Caco-2 (cell line): ENCODE measurements at regions not wholly inside any gene's neighbourhood (a gene's known extent, or its start where the extent isn't known, plus 50 kb on each side); places are given as distances from the start of the nearest gene placed in this dataset.

ENCODE experiments used
- BruUV-seq: library from RNA; stranded (reverse); fragments of 400-500 nt; replicated peaks from 2 replicates; lab custom pipeline; 2021; lab: Mats Ljungman, UMichigan
- CTCF ChIA-PET: fragments of 300-600 bp; sonication (Branson Sonifier 250); formaldehyde crosslinking; loops from one replicate; lab custom pipeline; 2022; ENCODE audit warnings: antibody characterized with exemption; lab: Charles Lee
- POLR2A ChIA-PET: fragments of 300-600 bp; sonication (Branson Sonifier 250); formaldehyde crosslinking; loops from one replicate; lab custom pipeline; 2022; ENCODE audit warnings: antibody characterized with exemption; lab: Charles Lee
- DNase-seq, 2 experiments: peaks; one replicate each; pipeline versions ENCODE4 v3.0.0 to v3.0.0-alpha.2; 2020 to 2022
- H3K27me3 ChIP-seq: replicated peaks from 2 replicates; pipeline ENCODE4 v1.6.0; 2011; ENCODE audit warnings: low read length; ENCODE audit not compliant: control insufficient read depth, insufficient read depth
- H3K36me3 ChIP-seq: 2 replicates; pipeline ENCODE4 v1.5.1; 2011; ENCODE audit warnings: low read length; ENCODE audit not compliant: control insufficient read depth, insufficient read depth
- H3K4me1 ChIP-seq: fragments of 250-450 bp; sonication (Bioruptor Pico); 2 replicates; pipeline ENCODE4 v1.5.1; 2020; ENCODE audit warnings: mild to moderate bottlenecking
- H3K4me3 ChIP-seq: 2 replicates; pipeline ENCODE4 v1.5.1; 2011; ENCODE audit warnings: low read depth, mild to moderate bottlenecking, control low read depth, low read length
- H3K9me3 ChIP-seq: fragments of 250-450 bp; sonication (Bioruptor Pico); 2 replicates; pipeline ENCODE4 v1.5.1; 2020; ENCODE audit warnings: mild to moderate bottlenecking, moderate library complexity
- H3K27ac Mint-ChIP-seq: one replicate; pipeline ENCODE4 v1.8.0; 2022; ENCODE audit warnings: mixed read lengths; ENCODE audit not compliant: unreplicated experiment
- H3K27me3 Mint-ChIP-seq: one replicate; pipeline ENCODE4 v1.8.0; 2022; ENCODE audit warnings: mixed read lengths; ENCODE audit not compliant: insufficient read depth, unreplicated experiment
- H3K36me3 Mint-ChIP-seq: one replicate; pipeline ENCODE4 v1.8.0; 2022; ENCODE audit warnings: mild to moderate bottlenecking, mixed read lengths; ENCODE audit not compliant: insufficient read depth, unreplicated experiment
- H3K4me1 Mint-ChIP-seq: one replicate; pipeline ENCODE4 v1.8.0; 2022; ENCODE audit warnings: low read depth, mixed read lengths; ENCODE audit not compliant: unreplicated experiment
- H3K4me3 Mint-ChIP-seq: one replicate; pipeline ENCODE4 v1.8.0; 2022; ENCODE audit warnings: mild to moderate bottlenecking, moderate library complexity, mixed read lengths; ENCODE audit not compliant: unreplicated experiment
- H3K9me3 Mint-ChIP-seq: one replicate; pipeline ENCODE4 v1.8.0; 2022; ENCODE audit warnings: mixed read lengths; ENCODE audit not compliant: unreplicated experiment
- intact Hi-C: fragments of 100-400 bp; cut with micrococcal nuclease; formaldehyde crosslinking; loops from one replicate; pipeline ENCODE4 v1.10.0; 2022; ENCODE audit not compliant: unreplicated experiment
- TF ChIP-seq, protein P1 (sequence below), 2 experiments: fragments of 200-600 bp in 1 of 2; IDR thresholded peaks; 1 replicate in 1 of 2; 2 replicates in 1 of 2; pipeline versions ENCODE4 v1.5.1 to v1.8.0; 2011 to 2022; ENCODE audit warnings: antibody characterized with exemption in 1 of 2, control low read depth in 1 of 2, inconsistent platforms in 1 of 2, low read depth in 1 of 2, low read length in 1 of 2, mild to moderate bottlenecking in 1 of 2, moderate library complexity in 1 of 2; ENCODE audit not compliant: insufficient read depth in 1 of 2, severe bottlenecking in 1 of 2, unreplicated experiment in 1 of 2

DNA sequence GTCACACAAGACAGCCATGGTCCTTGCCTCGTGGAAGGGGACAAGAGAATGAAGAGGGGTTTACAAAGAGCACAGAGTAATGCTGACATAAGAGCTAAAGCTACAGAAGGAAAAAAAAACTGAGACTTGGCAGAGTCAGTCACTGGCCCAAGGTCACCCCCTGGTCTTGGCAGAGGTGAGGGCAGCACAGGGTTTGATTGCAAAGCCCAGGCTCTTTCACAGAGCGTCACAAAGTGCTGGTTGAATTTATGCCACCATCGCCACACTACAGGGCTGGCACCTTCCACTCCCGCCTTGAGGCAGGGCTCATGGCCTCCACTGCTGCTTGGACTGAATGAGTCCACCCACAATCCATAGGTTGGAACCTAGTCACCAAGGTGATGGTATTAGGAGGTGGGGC is 190.2 kb downstream of the INHBB start:
- Histone ChIP-seq H3K4me1 (peaks cover 21% of the 10 kb centered on the region), H3K27me3 (no peaks in the 10 kb centered on the region), H3K4me3 (no peak overlapping the region), H3K9me3 (no peaks in the 10 kb centered on the region), H3K36me3 (no peaks in the 10 kb centered on the region)
- intact Hi-C loops, result no loop called here
- ChIA-PET POLR2A (no interaction called here), CTCF (no interaction called here)
- no peaks in the 10 kb centered on the region for H3K9me3 Mint-ChIP-seq
- no peak for DNase-seq
- H3K4me3 Mint-ChIP-seq, result no peak overlapping the region
- TF ChIP-seq, protein P1, sequence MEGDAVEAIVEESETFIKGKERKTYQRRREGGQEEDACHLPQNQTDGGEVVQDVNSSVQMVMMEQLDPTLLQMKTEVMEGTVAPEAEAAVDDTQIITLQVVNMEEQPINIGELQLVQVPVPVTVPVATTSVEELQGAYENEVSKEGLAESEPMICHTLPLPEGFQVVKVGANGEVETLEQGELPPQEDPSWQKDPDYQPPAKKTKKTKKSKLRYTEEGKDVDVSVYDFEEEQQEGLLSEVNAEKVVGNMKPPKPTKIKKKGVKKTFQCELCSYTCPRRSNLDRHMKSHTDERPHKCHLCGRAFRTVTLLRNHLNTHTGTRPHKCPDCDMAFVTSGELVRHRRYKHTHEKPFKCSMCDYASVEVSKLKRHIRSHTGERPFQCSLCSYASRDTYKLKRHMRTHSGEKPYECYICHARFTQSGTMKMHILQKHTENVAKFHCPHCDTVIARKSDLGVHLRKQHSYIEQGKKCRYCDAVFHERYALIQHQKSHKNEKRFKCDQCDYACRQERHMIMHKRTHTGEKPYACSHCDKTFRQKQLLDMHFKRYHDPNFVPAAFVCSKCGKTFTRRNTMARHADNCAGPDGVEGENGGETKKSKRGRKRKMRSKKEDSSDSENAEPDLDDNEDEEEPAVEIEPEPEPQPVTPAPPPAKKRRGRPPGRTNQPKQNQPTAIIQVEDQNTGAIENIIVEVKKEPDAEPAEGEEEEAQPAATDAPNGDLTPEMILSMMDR (IDR thresholded peaks at IDR 0.05; ENCODE audit: insufficient read depth in 1 of 2, low read depth in 1 of 2, low read length in 1 of 2, severe bottlenecking in 1 of 2, unreplicated experiment in 1 of 2), result no peak
- no TSS peak for BruUV-seq
- no peaks in the 10 kb centered on the region for H3K27me3 Mint-ChIP-seq
- H3K27ac Mint-ChIP-seq, result no peak overlapping the region
- no peaks in the 10 kb centered on the region for H3K36me3 Mint-ChIP-seq
- no peaks in the 10 kb centered on the region for H3K4me1 Mint-ChIP-seq

DNA sequence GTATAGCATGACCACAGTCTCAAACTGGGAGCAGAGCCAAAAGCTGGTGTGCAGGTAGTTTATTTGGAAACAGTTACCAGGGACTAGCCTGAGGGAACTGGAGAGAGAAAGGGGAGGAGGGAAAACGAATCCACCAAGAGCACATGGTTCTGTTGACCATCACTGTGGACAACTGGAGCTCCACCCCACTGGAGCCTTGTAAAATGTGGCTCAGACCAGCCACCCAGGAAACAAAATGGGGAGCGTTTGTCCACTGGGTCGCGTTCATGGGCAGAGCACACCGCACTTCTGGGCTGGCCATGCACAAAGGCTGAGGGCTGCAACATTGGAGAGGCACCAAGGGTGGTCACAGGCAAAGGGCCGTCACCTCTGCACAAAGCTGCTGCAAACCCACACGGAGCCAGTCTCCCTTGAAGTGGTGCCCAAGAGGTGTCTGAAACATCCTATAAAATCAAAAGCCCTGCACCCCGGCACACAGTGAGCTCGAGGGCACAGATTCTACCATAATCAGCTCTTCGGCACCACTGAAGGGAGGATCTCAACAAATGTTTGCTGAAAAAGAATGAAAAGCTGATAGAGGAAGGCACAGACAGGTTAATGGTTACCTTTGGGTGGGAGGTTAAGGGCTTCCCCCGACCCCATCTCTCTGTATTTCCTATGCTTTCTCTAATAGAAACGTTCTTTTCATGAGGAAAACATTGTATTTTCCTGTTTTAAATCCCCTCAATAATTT is 192.9 kb downstream of the INHBB start:
- ChIA-PET CTCF (interaction anchor here (0.6 kb wide), 1 partner anchor 25 kb away, joined by 4 read pairs; no protein-coding TSS in a partner anchor), POLR2A (interaction anchor here (0.6 kb wide), 1 partner anchor 273 kb away, joined by 5 read pairs; no protein-coding TSS in a partner anchor)
- BruUV-seq, result no TSS peak
- DNase-seq, result no peak
- peaks cover 21% of the 10 kb centered on the region for H3K4me1 ChIP-seq
- no peaks in the 10 kb centered on the region for H3K27me3 ChIP-seq
- Mint-ChIP-seq H3K27me3 (no peaks in the 10 kb centered on the region), H3K4me1 (no peaks in the 10 kb centered on the region), H3K36me3 (no peaks in the 10 kb centered on the region), H3K27ac (no peak overlapping the region), H3K4me3 (no peak overlapping the region), H3K9me3 (no peaks in the 10 kb centered on the region)
- H3K36me3 ChIP-seq, result no peaks in the 10 kb centered on the region
- no peaks in the 10 kb centered on the region for H3K9me3 ChIP-seq
- no peak overlapping the region for H3K4me3 ChIP-seq
- TF ChIP-seq, protein P1 (IDR thresholded peaks at IDR 0.05; ENCODE audit: insufficient read depth in 1 of 2, low read depth in 1 of 2, low read length in 1 of 2, severe bottlenecking in 1 of 2, unreplicated experiment in 1 of 2), result no peak
- intact Hi-C loops, result no loop called here

DNA sequence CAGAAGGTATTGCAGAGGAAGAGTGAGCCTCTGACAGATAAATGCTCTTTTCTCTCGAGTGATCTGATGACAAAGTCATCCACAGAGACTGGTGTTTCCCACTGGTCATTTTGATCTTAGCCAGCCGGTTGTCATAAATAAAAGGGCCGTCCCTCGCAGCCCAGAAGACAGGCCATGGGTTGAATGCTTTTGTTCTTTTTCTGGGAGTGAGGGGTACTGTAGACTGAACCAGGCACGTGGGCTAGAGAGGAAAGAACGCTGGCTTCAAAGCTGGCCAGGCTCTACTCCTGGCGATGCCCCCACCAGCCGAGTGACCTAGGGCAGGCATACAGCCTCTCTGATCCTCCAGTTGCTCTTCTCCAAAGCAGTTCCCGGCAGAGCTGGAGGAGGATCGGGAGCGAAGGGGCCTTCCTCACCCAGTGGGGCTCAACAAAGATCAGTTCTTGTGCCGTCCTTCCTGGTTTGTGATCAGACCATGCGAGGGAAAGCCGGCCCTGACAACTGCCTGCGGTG is 193.5 kb downstream of the INHBB start:
- TF ChIP-seq, protein P1 (IDR thresholded peaks at IDR 0.05; ENCODE audit: insufficient read depth in 1 of 2, low read depth in 1 of 2, low read length in 1 of 2, severe bottlenecking in 1 of 2, unreplicated experiment in 1 of 2), result no peak
- no peaks in the 10 kb centered on the region for H3K9me3 Mint-ChIP-seq
- no peak overlapping the region for H3K4me3 Mint-ChIP-seq
- no TSS peak for BruUV-seq
- intact Hi-C loops, result no loop called here
- CTCF ChIA-PET, result interaction anchor here (0.6 kb wide), 1 partner anchor 70 kb away, joined by 5 read pairs; no protein-coding TSS in a partner anchor
- no peaks in the 10 kb centered on the region for H3K4me1 Mint-ChIP-seq
- H3K9me3 ChIP-seq, result no peaks in the 10 kb centered on the region
- no peaks in the 10 kb centered on the region for H3K36me3 Mint-ChIP-seq
- no peaks in the 10 kb centered on the region for H3K36me3 ChIP-seq
- no peaks in the 10 kb centered on the region for H3K27me3 Mint-ChIP-seq
- no peak overlapping the region for H3K27ac Mint-ChIP-seq
- POLR2A ChIA-PET, result no interaction called here
- H3K4me3 ChIP-seq, result no peak overlapping the region
- no peak for DNase-seq
- H3K27me3 ChIP-seq, result no peaks in the 10 kb centered on the region
- peaks cover 21% of the 10 kb centered on the region for H3K4me1 ChIP-seq
